HUES48 (cell line): ENCODE measurements at regions not wholly inside any gene's neighbourhood (a gene's known extent, or its start where the extent isn't known, plus 50 kb on each side); places are given as distances from the start of the nearest gene placed in this dataset.
"Not testable (repeated sequence)": the region's sequence is repeated elsewhere in the genome, so short reads cannot be mapped to it uniquely, and the experiment has no call there.

ENCODE experiments used
- H3K27ac ChIP-seq: one replicate; pipeline ENCODE4 v1.7.0; 2013; ENCODE audit warnings: low read depth, low read length, inconsistent platforms
- H3K27me3 ChIP-seq: 2 replicates; pipeline ENCODE4 v1.6.1; 2013; ENCODE audit warnings: mild to moderate bottlenecking, low read length; ENCODE audit not compliant: control insufficient read depth, insufficient read depth
- H3K36me3 ChIP-seq: 2 replicates; pipeline ENCODE4 v1.6.1; 2013; ENCODE audit warnings: low read length; ENCODE audit not compliant: control insufficient read depth, insufficient read depth
- H3K4me1 ChIP-seq: 2 replicates; pipeline ENCODE4 v1.6.1; 2013; ENCODE audit warnings: mild to moderate bottlenecking, low read length; ENCODE audit not compliant: control insufficient read depth, insufficient read depth
- H3K4me3 ChIP-seq: 2 replicates; pipeline ENCODE4 v1.5.1; 2013; ENCODE audit warnings: mild to moderate bottlenecking, low read depth, low read length
- H3K9ac ChIP-seq: 2 replicates; pipeline ENCODE4 v1.6.1; 2013; ENCODE audit warnings: mild to moderate bottlenecking, low read depth, low read length, moderate library complexity
- H3K9me3 ChIP-seq: 2 replicates; pipeline ENCODE4 v1.6.1; 2013; ENCODE audit warnings: low read length; ENCODE audit not compliant: control insufficient read depth, insufficient read depth

DNA sequence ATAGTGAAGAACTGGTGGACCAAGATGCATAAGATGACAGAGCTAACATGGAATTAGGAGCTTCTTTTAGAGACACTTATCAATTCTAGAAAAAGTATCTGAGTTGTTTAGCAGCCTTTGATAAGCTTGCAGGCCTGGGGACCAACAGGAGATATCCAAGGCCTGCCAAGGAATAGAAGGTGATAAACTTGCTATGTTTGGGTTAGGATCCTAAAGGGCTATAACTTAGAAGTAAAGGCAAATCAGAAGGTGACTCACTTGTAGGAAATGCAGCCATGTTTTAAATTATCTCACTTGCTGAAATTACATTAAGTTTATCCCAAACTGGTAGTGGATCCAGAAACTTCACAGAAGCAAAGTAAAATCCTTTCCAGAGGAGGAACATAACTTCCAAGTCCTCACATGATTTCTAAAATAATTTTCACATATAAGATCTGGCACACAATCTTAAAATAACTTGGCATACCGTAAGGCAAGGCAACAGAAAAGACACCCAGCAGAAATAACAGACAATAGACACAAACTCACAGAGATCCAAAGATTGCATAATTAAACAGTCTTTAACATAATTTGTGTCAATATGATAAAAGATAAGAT lies 69.6 kb upstream of the TEAD1 start:
- Histone ChIP-seq H3K9ac (no peak overlapping the region), H3K9me3 (no peaks in the 10 kb centered on the region), H3K27me3 (no peaks in the 10 kb centered on the region), H3K4me3 (no peak overlapping the region), H3K27ac (no peak overlapping the region), H3K36me3 (no peaks in the 10 kb centered on the region), H3K4me1 (no peaks in the 10 kb centered on the region)

DNA sequence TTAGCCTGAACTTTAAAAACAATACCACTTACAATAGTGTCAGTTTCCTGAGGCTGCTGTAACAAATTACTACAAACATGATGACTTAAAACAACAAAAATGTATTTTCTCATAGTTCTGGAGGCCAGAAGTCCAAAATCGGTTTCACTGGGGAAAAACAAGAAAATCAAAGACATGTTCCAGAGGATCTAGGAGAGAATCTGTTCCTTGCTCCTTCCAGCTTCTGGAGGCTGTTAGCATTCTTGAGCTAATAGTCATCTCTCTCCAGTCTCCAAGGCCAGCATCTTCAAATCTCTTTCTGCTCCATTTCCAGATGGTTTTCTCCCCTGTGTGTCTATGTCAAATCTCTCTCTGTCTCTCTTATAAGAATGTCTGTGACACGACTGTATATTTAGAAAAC lies 67.6 kb upstream of the TEAD1 start:
- Histone ChIP-seq H3K27ac (no peak overlapping the region), H3K4me3 (no peak overlapping the region), H3K4me1 (no peaks in the 10 kb centered on the region), H3K9me3 (no peaks in the 10 kb centered on the region), H3K27me3 (no peaks in the 10 kb centered on the region), H3K36me3 (no peaks in the 10 kb centered on the region), H3K9ac (no peak overlapping the region)

DNA sequence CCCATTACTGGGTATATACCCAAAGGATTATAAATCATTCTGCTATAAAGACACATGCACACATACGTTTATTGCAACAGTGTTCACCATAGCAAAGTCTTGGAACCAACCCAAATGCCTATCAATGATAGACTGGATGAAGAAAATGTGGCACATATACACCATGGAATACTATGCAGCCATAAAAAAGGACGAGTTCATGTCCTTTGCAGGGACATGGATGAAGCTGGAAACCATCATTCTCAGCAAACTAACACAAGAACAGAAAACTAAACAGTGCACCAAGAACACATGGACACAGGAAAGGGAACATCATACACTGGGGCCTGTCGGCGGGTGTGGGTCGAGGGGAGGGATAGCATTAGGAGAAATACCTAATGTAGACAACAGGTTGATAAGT lies 65.5 kb upstream of the TEAD1 start:
- H3K27ac ChIP-seq, H3K9ac ChIP-seq, H3K4me3 ChIP-seq, H3K36me3 ChIP-seq, H3K4me1 ChIP-seq, H3K9me3 ChIP-seq, H3K27me3 ChIP-seq: not testable (repeated sequence)

DNA sequence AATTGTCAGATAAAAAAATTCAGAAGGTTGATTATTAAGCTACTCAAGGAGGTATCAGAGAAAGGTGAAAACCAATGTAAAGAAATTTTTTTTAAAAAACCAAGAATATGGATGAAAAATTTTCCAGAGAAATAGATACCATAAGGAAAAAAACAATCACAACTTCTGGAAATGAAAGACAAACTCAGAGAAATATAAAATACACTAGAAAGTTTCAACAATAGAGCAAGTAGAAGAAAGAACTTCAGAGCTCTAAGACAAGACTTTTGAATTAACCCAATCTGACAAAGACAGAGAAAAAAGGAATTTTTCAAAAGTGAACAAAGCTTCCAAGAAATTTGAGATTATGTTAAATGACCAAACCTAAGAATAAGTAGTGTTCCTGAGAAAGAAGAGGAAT lies 62.9 kb upstream of the TEAD1 start:
- Histone ChIP-seq H3K9ac (no peak overlapping the region), H3K36me3 (no peaks in the 10 kb centered on the region)

DNA sequence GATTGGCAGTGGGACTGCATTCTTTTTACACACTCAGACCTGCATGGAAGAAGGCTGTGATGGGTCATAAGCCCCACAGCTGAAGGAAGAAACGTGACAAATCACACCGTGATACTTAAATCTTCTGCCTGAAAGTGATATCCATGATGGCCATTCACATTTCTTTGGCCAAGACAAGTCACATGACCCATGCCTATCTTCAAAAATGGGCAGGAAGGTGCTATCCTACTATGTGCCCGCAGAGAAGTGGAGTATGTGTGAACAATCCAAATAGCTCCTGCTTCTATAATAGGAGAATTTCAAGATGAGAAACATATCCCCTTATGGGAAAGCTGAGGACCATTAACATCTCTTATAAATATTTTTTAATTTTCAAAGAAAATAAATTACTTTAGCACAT lies 56.6 kb upstream of the TEAD1 start:
- Histone ChIP-seq H3K4me1 (no peaks in the 10 kb centered on the region), H3K4me3 (no peak overlapping the region), H3K27ac (no peak overlapping the region), H3K36me3 (no peaks in the 10 kb centered on the region), H3K9ac (no peak overlapping the region), H3K9me3 (no peaks in the 10 kb centered on the region), H3K27me3 (no peaks in the 10 kb centered on the region)

More for the DNA sequence above, 62.9 kb upstream of the TEAD1 start:
- Histone ChIP-seq H3K27me3 (no peaks in the 10 kb centered on the region), H3K4me3 (no peak overlapping the region), H3K4me1 (no peaks in the 10 kb centered on the region), H3K9me3 (no peaks in the 10 kb centered on the region; the same call in 1 of the 2 replicates), H3K27ac (no peak overlapping the region)

DNA sequence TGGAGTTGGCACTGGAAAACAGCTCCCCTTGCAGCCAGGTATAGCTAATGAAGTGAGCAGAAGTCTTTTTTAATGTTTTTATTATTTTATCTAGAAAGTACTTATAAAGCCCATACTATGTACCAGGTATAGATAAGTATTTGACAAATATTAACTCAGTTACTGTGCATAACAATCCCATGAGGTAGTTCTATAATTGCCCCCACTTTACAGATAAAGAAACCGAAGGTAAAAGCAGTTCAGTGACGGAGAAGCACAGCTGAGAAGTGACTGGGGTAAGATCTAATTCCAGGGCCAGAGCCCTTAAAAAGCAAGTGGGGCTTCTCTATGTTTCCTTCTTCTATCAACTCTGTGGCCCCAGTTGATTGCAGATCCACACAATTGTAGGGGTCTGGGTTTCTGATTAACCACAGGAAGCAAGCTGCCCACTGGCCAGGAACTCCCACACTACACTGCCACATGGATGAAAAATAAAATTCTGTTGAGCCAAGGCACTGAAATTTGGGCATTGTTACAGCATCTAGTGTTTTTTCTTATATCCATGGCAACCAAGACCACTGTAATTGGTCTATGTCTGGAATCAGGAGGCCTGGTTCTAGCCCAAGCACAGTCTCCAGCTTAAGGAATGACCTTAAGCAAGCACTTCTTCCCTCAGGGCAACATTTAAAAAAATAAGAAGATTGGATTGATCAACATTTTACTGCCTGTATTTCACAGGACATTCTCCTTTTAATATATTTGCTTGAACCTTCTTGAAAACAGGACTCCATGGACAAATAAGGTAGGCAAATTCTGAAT lies 55.3 kb upstream of the TEAD1 start:
- Histone ChIP-seq H3K36me3 (no peaks in the 10 kb centered on the region), H3K4me3 (no peak overlapping the region), H3K27me3 (no peaks in the 10 kb centered on the region), H3K9me3 (peaks cover 3% of the 10 kb centered on the region; the same call in 1 of the 2 replicates), H3K4me1 (no peaks in the 10 kb centered on the region), H3K27ac (no peak overlapping the region), H3K9ac (no peak overlapping the region)

DNA sequence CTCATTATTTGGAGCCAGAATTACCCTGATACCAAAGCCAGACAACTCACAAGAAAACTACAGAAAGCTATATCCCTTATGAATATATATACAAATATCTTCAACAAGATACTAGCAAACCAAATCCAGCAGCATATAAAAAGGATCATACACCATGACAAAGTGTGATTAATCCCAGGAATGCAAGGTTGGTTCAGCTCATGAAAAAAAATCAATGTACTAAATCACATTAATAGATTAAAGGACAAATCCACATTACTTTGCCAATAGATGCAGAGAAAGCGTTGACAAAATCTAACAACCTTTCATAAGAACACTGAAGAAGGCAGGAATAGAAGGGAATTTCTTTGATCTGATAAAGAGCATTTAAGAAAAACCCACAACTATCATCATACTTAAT lies 50.4 kb upstream of the TEAD1 start:
- H3K9me3 ChIP-seq = peaks cover 4% of the 10 kb centered on the region; the same call in 1 of the 2 replicates
- no peaks in the 10 kb centered on the region for H3K4me1 ChIP-seq
- no peaks in the 10 kb centered on the region for H3K27me3 ChIP-seq
- no peak overlapping the region for H3K27ac ChIP-seq
- H3K4me3 ChIP-seq = no peak overlapping the region
- no peak overlapping the region for H3K9ac ChIP-seq
- H3K36me3 ChIP-seq = no peaks in the 10 kb centered on the region
